ENCODE measurements at regions not wholly inside any gene's neighbourhood (a gene's known extent, or its start where the extent isn't known, plus 50 kb on each side); places are given as distances from the start of the nearest gene placed in this dataset.
"Not testable (repeated sequence)": the region's sequence is repeated elsewhere in the genome, so short reads cannot be mapped to it uniquely, and the experiment has no call there.

DNA sequence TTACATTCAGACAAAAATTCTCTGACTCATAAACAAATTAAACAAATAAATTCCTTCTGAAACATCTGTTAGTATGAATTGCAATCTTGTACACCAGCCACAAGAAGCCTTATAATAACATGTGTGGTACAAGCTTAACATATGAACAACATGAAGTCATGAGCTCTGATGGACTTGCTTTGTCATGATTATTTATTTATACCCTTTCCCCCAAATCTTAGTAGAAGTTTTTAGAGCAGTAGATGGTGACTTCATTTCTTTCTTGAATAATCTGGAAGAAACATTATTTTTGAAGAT, 633.4 kb downstream of the EPHA3 start (continued):
- TF ChIP-seq, protein P1, sequence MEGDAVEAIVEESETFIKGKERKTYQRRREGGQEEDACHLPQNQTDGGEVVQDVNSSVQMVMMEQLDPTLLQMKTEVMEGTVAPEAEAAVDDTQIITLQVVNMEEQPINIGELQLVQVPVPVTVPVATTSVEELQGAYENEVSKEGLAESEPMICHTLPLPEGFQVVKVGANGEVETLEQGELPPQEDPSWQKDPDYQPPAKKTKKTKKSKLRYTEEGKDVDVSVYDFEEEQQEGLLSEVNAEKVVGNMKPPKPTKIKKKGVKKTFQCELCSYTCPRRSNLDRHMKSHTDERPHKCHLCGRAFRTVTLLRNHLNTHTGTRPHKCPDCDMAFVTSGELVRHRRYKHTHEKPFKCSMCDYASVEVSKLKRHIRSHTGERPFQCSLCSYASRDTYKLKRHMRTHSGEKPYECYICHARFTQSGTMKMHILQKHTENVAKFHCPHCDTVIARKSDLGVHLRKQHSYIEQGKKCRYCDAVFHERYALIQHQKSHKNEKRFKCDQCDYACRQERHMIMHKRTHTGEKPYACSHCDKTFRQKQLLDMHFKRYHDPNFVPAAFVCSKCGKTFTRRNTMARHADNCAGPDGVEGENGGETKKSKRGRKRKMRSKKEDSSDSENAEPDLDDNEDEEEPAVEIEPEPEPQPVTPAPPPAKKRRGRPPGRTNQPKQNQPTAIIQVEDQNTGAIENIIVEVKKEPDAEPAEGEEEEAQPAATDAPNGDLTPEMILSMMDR (IDR thresholded peaks at IDR 0.05; ENCODE audit: low read depth, low read length, missing input control): no peak

DNA sequence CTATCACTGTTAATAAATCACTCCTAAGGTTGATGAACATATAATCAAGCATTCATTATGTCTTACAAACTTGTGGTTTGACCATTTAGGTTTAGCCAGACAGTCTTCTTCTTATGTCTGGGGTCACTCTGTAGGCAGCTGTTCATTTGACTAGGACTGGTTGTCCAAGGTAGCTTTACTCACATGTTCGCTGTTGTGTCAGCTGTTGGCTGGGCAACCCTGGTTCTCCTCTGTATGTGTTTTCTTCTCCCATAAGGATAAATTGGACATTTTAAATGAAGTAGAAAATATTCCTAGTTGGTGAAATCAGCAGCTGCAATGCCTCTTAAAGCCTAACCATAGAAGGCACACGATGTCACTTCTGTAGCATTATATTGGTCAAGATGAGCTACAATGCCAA, 635.1 kb downstream of the EPHA3 start:
- H3K4me1 ChIP-seq (ENCODE audit: control insufficient read depth in 4 of 4, insufficient read depth in 4 of 4, low read length in 3 of 4): no peaks in the 10 kb centered on the region
- H3K9ac ChIP-seq (ENCODE audit: low read depth in 1 of 2, low read length in 2 of 2): no peak overlapping the region
- DNase-seq (ENCODE audit: low spot score): no peak
- H3K27me3 ChIP-seq (ENCODE audit: control insufficient read depth in 4 of 4, insufficient read depth in 4 of 4, low read length in 3 of 4): no peaks in the 10 kb centered on the region
- H3K36me3 ChIP-seq (ENCODE audit: control insufficient read depth in 4 of 4, insufficient read depth in 3 of 4, low read depth in 1 of 4, low read length in 3 of 4): no peaks in the 10 kb centered on the region
- WGBS: 80% methylated on average over 2 of the region's 2 CpGs
- H3K9me3 ChIP-seq (ENCODE audit: control insufficient read depth in 4 of 4, low read length in 3 of 4): no peaks in the 10 kb centered on the region
- no peak overlapping the region for H3K4me3 ChIP-seq (ENCODE audit: low read depth in 1 of 3, low read length in 3 of 3)
- TF ChIP-seq, protein P2, sequence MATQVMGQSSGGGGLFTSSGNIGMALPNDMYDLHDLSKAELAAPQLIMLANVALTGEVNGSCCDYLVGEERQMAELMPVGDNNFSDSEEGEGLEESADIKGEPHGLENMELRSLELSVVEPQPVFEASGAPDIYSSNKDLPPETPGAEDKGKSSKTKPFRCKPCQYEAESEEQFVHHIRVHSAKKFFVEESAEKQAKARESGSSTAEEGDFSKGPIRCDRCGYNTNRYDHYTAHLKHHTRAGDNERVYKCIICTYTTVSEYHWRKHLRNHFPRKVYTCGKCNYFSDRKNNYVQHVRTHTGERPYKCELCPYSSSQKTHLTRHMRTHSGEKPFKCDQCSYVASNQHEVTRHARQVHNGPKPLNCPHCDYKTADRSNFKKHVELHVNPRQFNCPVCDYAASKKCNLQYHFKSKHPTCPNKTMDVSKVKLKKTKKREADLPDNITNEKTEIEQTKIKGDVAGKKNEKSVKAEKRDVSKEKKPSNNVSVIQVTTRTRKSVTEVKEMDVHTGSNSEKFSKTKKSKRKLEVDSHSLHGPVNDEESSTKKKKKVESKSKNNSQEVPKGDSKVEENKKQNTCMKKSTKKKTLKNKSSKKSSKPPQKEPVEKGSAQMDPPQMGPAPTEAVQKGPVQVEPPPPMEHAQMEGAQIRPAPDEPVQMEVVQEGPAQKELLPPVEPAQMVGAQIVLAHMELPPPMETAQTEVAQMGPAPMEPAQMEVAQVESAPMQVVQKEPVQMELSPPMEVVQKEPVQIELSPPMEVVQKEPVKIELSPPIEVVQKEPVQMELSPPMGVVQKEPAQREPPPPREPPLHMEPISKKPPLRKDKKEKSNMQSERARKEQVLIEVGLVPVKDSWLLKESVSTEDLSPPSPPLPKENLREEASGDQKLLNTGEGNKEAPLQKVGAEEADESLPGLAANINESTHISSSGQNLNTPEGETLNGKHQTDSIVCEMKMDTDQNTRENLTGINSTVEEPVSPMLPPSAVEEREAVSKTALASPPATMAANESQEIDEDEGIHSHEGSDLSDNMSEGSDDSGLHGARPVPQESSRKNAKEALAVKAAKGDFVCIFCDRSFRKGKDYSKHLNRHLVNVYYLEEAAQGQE (IDR thresholded peaks at IDR 0.05): no peak
- TF ChIP-seq YY1 (IDR thresholded peaks at IDR 0.05) (no peak), TAF1 (conservative IDR thresholded peaks at IDR 0.05) (no peak), FOXA2 (IDR thresholded peaks at IDR 0.05) (no peak), RXRA (IDR thresholded peaks at IDR 0.05) (no peak), JUND (IDR thresholded peaks at IDR 0.05) (no peak), GABPA (IDR thresholded peaks at IDR 0.05 in 1 of 2, conservative IDR thresholded peaks at IDR 0.05 in 1 of 2) (no peak)
- TF ChIP-seq, protein P1 (IDR thresholded peaks at IDR 0.05; ENCODE audit: low read depth, low read length, missing input control): no peak
- no peak overlapping the region for H3K27ac ChIP-seq (ENCODE audit: low read depth in 1 of 2, low read length in 2 of 2)

DNA sequence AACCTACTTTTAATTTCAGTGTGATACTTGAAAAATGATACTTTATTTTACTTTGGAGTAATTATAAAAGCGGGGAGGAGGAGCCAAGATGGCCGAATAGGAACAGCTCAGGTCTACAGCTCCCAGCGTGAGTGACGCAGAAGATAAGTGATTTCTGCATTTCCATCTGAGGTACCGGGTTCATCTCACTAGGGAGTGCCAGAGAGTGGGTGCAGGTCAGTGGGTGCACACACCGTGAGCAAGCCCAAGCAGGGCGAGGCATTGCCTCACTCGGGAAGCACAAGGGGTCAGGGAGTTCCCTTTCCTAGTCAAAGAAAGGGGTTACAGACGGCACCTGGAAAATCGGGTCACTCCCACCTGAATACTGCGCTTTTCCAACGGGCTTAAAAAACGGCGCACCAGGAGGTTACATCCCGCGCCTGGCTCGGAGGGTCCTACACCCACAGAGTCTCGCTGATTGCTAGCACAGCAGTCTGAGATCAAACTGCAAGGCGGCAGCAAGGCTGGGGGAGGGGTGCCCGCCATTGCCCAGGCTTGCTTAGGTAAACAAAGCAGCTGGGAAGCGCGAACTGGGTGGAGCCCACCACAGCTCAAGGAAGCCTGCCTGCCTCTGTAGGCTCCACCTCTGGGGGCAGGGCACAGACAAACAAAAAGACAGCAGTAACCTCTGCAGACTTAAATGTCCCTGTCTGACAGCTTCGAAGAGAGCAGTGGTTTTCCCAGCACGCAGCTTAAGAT, 640.3 kb downstream of the EPHA3 start:
- WGBS: 83% methylated on average over 24 of the region's 24 CpGs
- H3K27ac ChIP-seq (ENCODE audit: low read depth in 1 of 2, low read length in 2 of 2); H3K36me3 ChIP-seq (ENCODE audit: control insufficient read depth in 4 of 4, insufficient read depth in 3 of 4, low read depth in 1 of 4, low read length in 3 of 4); H3K4me3 ChIP-seq (ENCODE audit: low read depth in 1 of 3, low read length in 3 of 3); DNase-seq (ENCODE audit: low spot score); H3K4me1 ChIP-seq (ENCODE audit: control insufficient read depth in 4 of 4, insufficient read depth in 4 of 4, low read length in 3 of 4); H3K9ac ChIP-seq (ENCODE audit: low read depth in 1 of 2, low read length in 2 of 2); H3K27me3 ChIP-seq (ENCODE audit: control insufficient read depth in 4 of 4, insufficient read depth in 4 of 4, low read length in 3 of 4); H3K9me3 ChIP-seq (ENCODE audit: control insufficient read depth in 4 of 4, low read length in 3 of 4): not testable (repeated sequence)
